Central memory CD4-positive, alpha-beta T cell (primary cell): ENCODE measurements at regions not wholly inside any gene's neighbourhood (a gene's known extent, or its start where the extent isn't known, plus 50 kb on each side); places are given as distances from the start of the nearest gene placed in this dataset.
"Not testable (repeated sequence)": the region's sequence is repeated elsewhere in the genome, so short reads cannot be mapped to it uniquely, and the experiment has no call there.

Experiments used
- DNase-seq: peaks from one replicate; pipeline ENCODE4 v3.0.0; 2022

DNA sequence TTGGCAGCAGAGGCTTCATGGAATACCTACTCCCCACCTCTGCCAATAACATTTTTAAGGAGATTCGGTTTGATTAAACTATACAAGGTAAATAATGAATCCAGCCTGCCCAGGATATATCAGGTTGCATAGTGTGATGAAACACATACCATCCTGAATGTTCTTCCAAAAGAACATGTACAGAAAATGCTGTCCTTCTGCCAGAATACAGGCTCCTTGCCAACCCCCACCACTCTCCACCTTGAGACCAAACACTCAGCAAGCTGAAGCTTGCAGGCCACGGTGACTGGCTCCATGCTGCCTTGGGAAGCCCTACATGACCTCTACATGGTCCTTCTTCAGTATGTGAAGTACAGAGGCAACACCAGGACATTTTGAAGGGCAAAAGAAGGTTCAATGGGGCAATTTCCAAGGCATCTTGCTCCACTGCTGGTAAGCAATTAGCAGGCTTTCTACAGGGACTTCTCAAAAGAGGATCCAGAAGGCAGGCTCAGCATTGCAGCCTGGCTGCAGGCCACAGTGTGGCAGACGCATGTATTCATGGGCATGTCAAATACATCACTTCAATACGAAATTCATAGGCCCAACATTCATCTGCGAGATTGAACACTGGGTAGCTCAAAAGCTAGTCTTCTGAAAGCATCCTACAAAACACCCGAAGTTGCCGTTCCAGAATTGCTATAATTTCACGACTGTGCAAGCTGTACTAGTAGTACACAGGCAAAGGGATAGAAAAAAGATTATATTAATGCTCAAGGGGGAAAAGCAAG lies 62.4 kb upstream of the SERP2 start:
- no peak for DNase-seq

GRCh38 chr13:44312131-44312530 lies 61.5 kb upstream of the SERP2 start:
- DNase-seq, result no peak

GRCh38 chr13:44312834-44313551 lies 60.6 kb upstream of the SERP2 start:
- DNase-seq, result no peak

DNA sequence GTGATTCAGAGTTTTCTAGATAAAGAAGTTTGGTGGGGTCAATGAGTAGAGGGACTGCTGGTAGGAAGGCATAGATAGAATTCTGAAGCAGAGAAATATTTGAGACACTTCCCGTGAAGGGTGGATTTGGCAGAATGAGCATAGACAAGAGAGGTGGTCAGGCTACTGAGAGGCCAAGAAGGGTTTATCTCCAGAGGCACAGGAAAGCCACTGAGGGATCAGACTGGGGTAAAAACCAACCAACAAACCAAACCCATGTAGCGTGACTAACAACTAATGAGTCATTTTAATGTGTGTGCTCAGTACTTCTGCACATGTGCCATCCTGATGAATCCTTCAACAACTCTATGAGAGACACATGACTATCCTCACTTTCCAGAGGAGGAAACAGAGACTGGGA lies 60.0 kb upstream of the SERP2 start:
- DNase-seq, result no peak

DNA sequence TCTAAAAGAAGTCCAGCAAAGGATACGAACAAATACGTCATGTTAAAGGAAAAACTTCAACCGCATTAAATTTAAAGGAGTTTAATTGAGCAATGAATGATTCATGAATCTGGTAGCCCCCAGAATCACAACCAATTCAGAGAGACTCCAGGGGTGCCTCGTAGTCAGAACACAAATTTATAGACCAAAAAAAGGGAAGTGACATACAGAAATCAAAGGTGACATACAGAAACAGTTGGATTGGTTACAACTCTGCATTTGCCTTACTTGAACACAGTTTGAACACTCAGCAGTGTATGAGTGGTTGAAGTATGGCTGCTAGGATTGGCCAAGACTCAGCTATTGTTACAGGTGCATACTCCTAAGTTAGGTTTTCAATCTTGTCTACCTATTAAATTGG lies 59.5 kb upstream of the SERP2 start:
- DNase-seq, result not testable (repeated sequence)

GRCh38 chr13:44317752-44318151 lies 55.9 kb upstream of the SERP2 start:
- DNase-seq, result no peak

- DNase-seq, result no peak
Observed at GRCh38 chr13:44318161-44318560, 55.5 kb upstream of the SERP2 start.

DNA sequence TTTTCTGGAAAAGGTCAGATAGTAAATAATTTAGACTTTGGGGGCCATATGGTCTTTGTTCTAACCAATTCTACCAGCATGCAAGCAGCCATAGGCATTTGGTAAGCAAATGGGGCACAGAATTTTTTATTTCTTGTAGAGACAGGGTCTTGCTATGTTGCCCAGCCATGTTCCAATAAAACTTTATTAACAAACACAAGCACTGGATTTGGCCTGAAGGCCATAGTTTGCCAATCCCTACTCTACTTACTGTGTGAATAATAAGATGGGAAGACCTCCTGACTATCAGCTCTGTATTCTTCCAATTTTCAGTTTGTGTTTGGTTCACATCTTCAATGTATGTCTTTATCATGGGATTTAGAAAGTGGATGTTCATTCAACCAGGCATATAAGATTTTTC lies 53.0 kb upstream of the SERP2 start:
- DNase-seq, result no peak

DNA sequence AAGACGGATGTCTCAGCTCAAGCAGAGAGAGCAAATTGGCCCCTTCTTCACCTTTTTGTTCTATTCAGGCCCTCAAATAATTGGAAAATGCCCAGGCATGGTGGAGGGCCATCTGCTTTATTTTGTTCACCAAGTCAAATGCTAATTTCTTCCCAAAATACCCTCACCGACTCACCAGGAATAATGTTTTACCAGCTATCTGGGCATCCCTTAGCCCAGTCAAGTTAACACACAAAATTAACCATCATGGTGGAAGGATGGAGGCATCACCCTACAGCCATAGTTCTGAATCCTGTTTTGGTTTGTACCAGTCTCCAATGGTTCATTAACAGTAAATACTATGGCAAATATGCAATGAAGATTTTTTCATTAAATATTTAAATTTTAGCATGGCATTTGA lies 51.7 kb upstream of the SERP2 start:
- no peak for DNase-seq

GRCh38 chr13:44322928-44323327 lies 50.7 kb upstream of the SERP2 start:
- no peak for DNase-seq

DNA sequence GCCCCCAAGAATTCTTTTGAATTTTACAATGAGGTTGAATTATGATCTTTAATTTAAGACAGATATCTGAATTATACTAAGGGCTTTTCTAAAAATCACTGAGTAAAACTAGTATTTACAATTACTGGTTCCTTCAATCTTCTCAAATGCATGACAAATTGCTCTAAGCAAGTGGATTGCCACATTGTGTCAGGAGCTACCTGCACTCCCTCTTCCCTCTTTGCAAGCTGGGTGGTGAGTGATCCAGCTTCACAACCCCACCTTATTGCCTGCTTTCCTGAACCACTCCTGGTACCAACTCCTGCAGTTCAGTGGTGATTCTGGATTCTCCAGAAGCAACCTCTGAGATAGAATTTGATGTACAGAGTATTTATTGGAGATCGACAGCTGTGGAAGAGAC lies 49.9 kb upstream of the SERP2 start:
- DNase-seq, result no peak
